Hepatocyte (in vitro differentiated cells): ENCODE measurements at regions not wholly inside any gene's neighbourhood (a gene's known extent, or its start where the extent isn't known, plus 50 kb on each side); places are given as distances from the start of the nearest gene placed in this dataset.

Experiments
- DNase-seq: peaks from one replicate; pipeline ENCODE4 v3.0.0-alpha.2; 2016; ENCODE audit warnings: low spot score
- H2AFZ ChIP-seq: fragments of 200-600 bp; sonication (generic); 2 replicates; pipeline ENCODE4 v1.6.0; 2016; ENCODE audit warnings: antibody characterized with exemption, mild to moderate bottlenecking
- H3K27ac ChIP-seq: fragments of 200-600 bp; sonication (generic); 2 replicates; pipeline ENCODE4 v1.5.1; 2016; ENCODE audit warnings: mild to moderate bottlenecking
- H3K27me3 ChIP-seq: fragments of 200-600 bp; sonication (generic); 2 replicates; pipeline ENCODE4 v1.6.1; 2016
- H3K36me3 ChIP-seq: fragments of 200-600 bp; sonication (generic); replicated peaks from 2 replicates; pipeline ENCODE4 v1.5.1; 2016; ENCODE audit warnings: low read depth; ENCODE audit not compliant: insufficient read depth
- H3K4me1 ChIP-seq: fragments of 200-600 bp; sonication (generic); 2 replicates; pipeline ENCODE4 v1.5.1; 2016; ENCODE audit warnings: mild to moderate bottlenecking, moderate library complexity; ENCODE audit not compliant: insufficient read depth
- H3K4me2 ChIP-seq: fragments of 200-600 bp; sonication (generic); 2 replicates; pipeline ENCODE4 v1.6.0; 2016
- H3K4me3 ChIP-seq: fragments of 200-600 bp; sonication (generic); 2 replicates; pipeline ENCODE4 v1.5.1; 2016; ENCODE audit warnings: mild to moderate bottlenecking
- H3K79me2 ChIP-seq: fragments of 200-600 bp; sonication (generic); 2 replicates; pipeline ENCODE4 v1.6.0; 2017; ENCODE audit warnings: mild to moderate bottlenecking
- H3K9me2 ChIP-seq: fragments of 200-600 bp; sonication (generic); replicated peaks from 2 replicates; pipeline ENCODE4 v1.6.0; 2017; ENCODE audit warnings: mild to moderate bottlenecking; ENCODE audit not compliant: insufficient read depth
- H3K9me3 ChIP-seq: fragments of 200-600 bp; sonication (generic); 2 replicates; pipeline ENCODE4 v1.5.1; 2016; ENCODE audit warnings: low read depth, mild to moderate bottlenecking
- H4K20me1 ChIP-seq: fragments of 200-600 bp; sonication (generic); 2 replicates; pipeline ENCODE4 v1.6.0; 2016; ENCODE audit warnings: mild to moderate bottlenecking; ENCODE audit not compliant: insufficient read depth, poor library complexity, severe bottlenecking
- CTCF ChIP-seq: fragments of 200-600 bp; sonication (generic); IDR thresholded peaks from 2 replicates; pipeline ENCODE4 v1.5.1; 2016; ENCODE audit warnings: antibody characterized with exemption, mild to moderate bottlenecking; ENCODE audit not compliant: poor library complexity
- EZH2 ChIP-seq: fragments of 200-600 bp; sonication (generic); IDR thresholded peaks from 2 replicates; pipeline ENCODE4 v1.6.1; 2016; ENCODE audit warnings: antibody characterized with exemption, mild to moderate bottlenecking, borderline replicate concordance
- EZH2phosphoT487 ChIP-seq: fragments of 200-600 bp; sonication (generic); IDR thresholded peaks from one replicate; pipeline ENCODE4 v1.6.1; 2018; ENCODE audit warnings: antibody characterized with exemption, mild to moderate bottlenecking, low read depth, moderate library complexity; ENCODE audit not compliant: unreplicated experiment, severe bottlenecking
- WGBS: methylation state at CpG from one replicate; pipeline ENCODE4 v1.1.6; 2016; ENCODE audit warnings: low lambda C conversion rate; ENCODE audit errors: missing lambda C conversion rate; 5-methylcytosine and 5-hydroxymethylcytosine counted together

DNA sequence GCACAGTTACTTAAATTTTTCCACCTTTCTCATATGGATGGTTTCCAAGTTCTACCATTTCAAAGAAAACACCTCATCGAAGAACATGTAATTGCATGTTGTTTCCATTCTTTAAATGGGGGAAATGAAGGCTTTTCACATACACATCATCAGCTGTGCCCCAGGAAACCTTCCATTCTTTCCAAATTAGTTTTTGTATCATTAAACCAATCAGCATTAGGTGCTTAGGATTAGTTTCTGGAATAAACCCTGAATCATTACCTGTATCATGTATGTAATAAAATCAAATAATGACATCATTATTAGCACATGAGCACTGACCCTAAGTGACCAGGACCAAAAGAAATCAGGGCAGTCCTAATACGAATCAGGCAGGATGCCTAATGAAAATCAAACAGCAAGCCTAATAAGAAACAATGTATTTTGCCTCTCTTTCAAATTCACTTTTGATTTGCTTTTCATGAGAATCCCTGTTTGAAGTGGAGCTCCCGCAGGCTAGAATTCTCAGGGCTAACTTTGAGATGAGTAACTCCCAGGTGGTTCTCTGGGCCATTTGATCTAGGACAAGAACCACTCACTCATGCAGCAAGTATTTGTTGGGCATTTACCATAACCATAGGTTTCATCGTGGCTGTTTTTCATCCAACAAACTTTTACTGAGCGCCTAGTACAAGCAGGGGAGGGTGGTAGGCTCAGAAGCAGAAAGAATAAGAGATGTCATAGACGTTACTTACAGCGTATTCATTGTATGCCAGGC lies 89.2 kb downstream of the MZT1 start:
- no peaks in the 10 kb centered on the region for H3K27me3 ChIP-seq
- DNase-seq, result no peak
- WGBS, result 85% methylated on average over 7 of the region's 7 CpGs
- no peaks in the 10 kb centered on the region for H3K9me3 ChIP-seq
- no peak overlapping the region for H3K4me3 ChIP-seq
- H3K36me3 ChIP-seq, result no peaks in the 10 kb centered on the region
- H3K9me2 ChIP-seq, result no peaks in the 10 kb centered on the region
- TF ChIP-seq CTCF (no peak), EZH2 (no peak), EZH2phosphoT487 (no peak)
- H2AFZ ChIP-seq, result no peak overlapping the region
- H4K20me1 ChIP-seq, result no peaks in the 10 kb centered on the region
- H3K4me2 ChIP-seq, result no peak overlapping the region
- H3K4me1 ChIP-seq, result no peaks in the 10 kb centered on the region
- H3K27ac ChIP-seq, result no peak overlapping the region
- no peaks in the 10 kb centered on the region for H3K79me2 ChIP-seq

GRCh38 chr13:72637561-72637960 lies 89.9 kb downstream of the MZT1 start:
- Histone ChIP-seq H3K9me3 (no peaks in the 10 kb centered on the region), H3K36me3 (no peaks in the 10 kb centered on the region), H2AFZ (no peak overlapping the region), H3K79me2 (no peaks in the 10 kb centered on the region), H3K9me2 (no peaks in the 10 kb centered on the region), H3K4me3 (no peak overlapping the region), H3K4me2 (no peak overlapping the region), H4K20me1 (no peaks in the 10 kb centered on the region), H3K27ac (no peak overlapping the region), H3K27me3 (no peaks in the 10 kb centered on the region), H3K4me1 (no peaks in the 10 kb centered on the region)
- TF ChIP-seq CTCF (no peak), EZH2phosphoT487 (no peak), EZH2 (no peak)
- WGBS, result 68% methylated on average over 4 of the region's 4 CpGs
- DNase-seq, result no peak

DNA sequence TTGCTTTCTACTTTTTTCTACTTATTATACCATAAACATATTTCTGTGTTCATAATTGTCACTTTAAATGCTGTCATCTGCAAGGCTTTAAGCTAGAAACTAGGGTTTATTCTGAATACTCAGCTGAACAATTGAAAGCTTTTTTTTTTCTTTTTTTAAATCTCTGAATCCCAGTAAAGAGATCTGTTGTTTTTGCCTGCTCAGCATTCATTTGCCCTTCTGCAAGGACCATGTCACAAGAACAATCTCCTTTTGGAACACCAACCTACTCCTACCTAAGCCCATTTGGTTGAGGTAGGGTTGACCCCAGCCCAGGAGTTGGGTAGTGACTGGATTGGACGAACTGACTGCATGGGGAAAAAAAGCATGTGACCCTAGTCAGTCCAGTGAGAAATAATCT lies 92.6 kb downstream of the MZT1 start:
- H3K79me2 ChIP-seq, result no peaks in the 10 kb centered on the region
- no peak overlapping the region for H2AFZ ChIP-seq
- DNase-seq, result no peak
- no peaks in the 10 kb centered on the region for H3K4me1 ChIP-seq
- H3K27me3 ChIP-seq, result no peaks in the 10 kb centered on the region
- H4K20me1 ChIP-seq, result no peaks in the 10 kb centered on the region
- H3K9me2 ChIP-seq, result no peaks in the 10 kb centered on the region
- no peak overlapping the region for H3K4me2 ChIP-seq
- TF ChIP-seq EZH2 (no peak), EZH2phosphoT487 (no peak), CTCF (no peak)
- H3K4me3 ChIP-seq, result no peak overlapping the region
- H3K36me3 ChIP-seq, result no peaks in the 10 kb centered on the region
- WGBS, result 75% methylated on average over 1 of the region's 1 CpG
- H3K9me3 ChIP-seq, result no peaks in the 10 kb centered on the region
- no peak overlapping the region for H3K27ac ChIP-seq
